ENCODE measurements at regions not wholly inside any gene's neighbourhood (a gene's known extent, or its start where the extent isn't known, plus 50 kb on each side); places are given as distances from the start of the nearest gene placed in this dataset.
"Not testable (repeated sequence)": the region's sequence is repeated elsewhere in the genome, so short reads cannot be mapped to it uniquely, and the experiment has no call there.

- no peak for DNase-seq
Observed at GRCh38 chrX:25646156-25646555, 492.0 kb upstream of the MAGEB18 start.

- DNase-seq, result no peak
Observed at GRCh38 chrX:25648790-25649189, 489.4 kb upstream of the MAGEB18 start.

GRCh38 chrX:25650216-25650820 is 487.8 kb upstream of the MAGEB18 start:
- no peak for DNase-seq

DNA sequence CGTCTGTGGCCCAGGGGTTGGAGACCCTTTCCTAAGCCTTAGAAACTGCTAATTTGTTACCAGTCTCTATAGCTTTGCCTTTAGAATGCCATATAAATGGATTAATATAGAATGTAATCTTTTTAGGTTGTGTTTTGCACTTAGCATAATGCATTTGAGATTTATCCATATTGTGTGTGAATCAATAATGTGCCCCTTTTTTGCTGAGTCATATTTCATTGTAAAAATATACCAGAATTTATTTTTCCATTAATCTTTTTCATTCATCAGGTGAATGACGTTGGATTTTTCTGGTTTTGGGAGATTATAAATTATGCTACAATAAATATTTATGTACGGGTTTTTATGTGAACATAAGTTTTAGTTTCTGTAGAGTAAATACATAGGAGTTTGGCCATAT is 478.8 kb upstream of the MAGEB18 start:
- no peak for DNase-seq

DNA sequence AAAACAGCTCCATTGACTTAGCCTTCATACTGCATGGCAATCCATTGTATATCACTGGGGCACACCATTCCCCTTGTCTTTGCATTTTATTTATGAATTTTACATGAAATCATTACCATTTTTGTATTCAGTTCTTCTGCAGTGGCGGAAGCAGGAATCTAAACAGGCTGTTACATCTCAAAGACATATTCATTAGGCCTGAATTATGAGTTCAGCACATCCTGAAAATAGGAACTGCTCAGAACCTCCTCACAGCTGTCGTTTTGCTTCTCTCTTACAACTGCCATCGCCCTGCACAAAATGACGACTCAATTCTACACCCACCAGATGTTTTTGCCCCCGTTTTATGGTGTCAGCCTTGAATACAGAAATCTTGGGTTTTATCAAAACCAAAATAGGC is 474.4 kb upstream of the MAGEB18 start:
- no peak for DNase-seq

DNA sequence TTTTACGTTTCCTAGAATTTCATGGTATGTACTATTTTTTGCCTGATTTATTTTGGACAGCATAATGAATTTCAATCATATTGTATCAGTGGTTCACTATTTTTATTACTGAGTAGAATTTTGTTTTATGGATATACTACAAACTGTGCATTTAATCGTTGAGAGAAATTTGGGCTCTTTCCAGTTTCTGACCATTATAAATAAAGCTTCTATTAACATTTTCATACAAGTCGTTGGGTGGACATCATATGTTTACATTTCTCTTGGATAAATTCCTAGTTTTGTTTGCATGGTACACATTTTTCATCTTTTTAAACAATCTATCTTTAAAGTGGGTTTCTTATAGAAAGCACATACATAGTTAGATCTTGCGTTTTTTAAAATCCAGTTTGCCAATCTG is 472.7 kb upstream of the MAGEB18 start:
- DNase-seq, result no peak

- DNase-seq, result no peak
Observed at GRCh38 chrX:25667681-25668080, 470.5 kb upstream of the MAGEB18 start.

DNA sequence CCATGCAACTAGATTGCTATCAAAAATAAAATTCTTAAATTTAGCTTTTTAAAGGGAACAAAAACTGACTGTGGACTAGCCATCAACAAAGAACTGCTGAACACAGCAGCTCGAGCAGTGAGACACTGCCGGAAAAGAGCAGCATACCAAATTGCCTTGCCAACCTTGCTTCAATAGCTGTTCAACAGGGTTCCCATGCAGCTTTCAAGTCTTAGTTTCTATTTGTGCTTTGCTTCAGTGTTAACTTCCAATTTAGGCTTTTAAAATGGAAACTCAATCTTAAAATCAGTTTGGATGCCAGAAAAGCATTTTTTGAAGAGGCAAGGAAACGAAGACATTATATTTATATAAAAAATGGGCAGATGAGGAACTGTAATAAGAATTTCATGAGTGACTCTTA is 463.4 kb upstream of the MAGEB18 start:
- DNase-seq, result no peak

DNA sequence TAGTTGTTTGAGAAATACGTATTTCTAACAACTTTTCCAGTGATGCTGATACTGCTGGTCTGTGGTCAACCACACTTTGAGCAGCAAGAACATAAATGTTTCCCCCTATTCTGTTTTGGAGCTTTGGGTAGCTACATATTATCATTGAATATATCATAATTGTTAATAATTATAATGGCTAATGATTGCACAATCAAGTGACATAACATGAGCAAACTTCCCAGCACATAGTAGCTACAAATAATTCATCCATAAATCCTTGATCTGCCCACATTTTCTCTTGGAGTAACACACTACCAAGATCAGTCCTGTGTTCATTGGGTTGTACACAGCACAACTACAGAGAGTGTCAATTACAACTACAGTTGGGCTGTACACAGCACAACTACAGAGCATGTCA is 436.3 kb upstream of the MAGEB18 start:
- no peak for DNase-seq

- no peak for DNase-seq
Observed at GRCh38 chrX:25717122-25717521, 421.0 kb upstream of the MAGEB18 start.

DNA sequence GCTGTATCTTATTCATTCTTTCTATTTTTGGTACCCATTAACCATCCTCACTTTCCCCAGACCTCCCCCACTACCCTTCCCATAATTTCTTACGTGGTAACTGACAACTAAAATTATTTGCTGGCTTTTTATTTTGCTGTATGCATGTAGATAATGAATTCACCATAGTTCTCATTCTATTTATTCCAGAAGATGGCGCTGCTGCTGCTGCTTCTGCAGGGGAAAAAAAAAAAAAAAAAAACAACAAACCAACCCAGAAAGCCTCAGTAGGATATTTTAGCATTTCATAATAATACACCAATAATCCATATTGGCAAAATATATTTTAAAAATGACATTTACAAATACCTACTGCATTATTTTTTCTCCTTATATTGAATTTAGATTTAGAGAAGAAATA is 416.6 kb upstream of the MAGEB18 start:
- no peak for DNase-seq

- no peak for DNase-seq
Observed at GRCh38 chrX:25726539-25726938, 411.6 kb upstream of the MAGEB18 start.

- no peak for DNase-seq
Observed at GRCh38 chrX:25733148-25733547, 405.0 kb upstream of the MAGEB18 start.

GRCh38 chrX:25737540-25737939 is 400.6 kb upstream of the MAGEB18 start:
- no peak for DNase-seq

DNA sequence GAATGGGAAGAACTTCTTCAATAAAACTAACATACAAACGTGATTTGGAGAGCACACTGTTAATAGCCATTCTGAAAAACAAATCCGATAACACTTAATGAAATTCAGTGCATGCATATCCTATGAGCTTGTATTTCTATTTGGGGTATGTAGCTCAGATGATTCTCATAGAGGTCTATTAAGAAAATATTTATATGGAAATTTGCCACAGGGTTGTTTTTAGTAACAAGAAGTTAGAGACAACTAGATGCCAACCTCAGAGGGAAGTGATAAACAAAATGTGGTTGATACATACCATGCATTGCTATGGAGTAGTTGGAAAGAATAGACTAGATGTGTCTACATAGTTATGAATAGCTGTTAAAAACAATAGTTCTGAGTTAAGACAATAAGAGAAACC is 395.8 kb upstream of the MAGEB18 start:
- no peak for DNase-seq

GRCh38 chrX:25754399-25754798 is 383.7 kb upstream of the MAGEB18 start:
- no peak for DNase-seq

DNA sequence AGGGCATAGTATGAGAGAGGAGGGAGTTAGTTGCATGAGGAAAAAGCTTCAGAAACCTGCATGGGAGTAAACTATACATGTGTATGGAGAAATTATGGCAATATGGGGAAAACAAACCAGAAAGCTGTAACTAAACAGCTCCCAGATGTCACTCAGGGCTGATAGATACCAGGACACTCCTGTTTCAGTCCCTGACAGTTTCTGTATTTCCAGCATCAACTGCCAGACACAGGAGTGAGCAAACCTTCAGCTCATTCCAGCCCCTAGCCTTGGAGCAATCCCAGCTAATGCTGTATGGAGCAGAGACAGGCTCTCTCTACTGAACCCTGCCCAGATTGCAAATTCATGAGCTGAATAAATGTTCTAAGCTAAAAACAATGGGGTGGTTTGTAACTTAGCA is 382.9 kb upstream of the MAGEB18 start:
- no peak for DNase-seq

- DNase-seq, result no peak
Observed at GRCh38 chrX:25762656-25763055, 375.5 kb upstream of the MAGEB18 start.

- not testable (repeated sequence) for DNase-seq
Observed at GRCh38 chrX:25771853-25772252, 366.3 kb upstream of the MAGEB18 start.

DNA sequence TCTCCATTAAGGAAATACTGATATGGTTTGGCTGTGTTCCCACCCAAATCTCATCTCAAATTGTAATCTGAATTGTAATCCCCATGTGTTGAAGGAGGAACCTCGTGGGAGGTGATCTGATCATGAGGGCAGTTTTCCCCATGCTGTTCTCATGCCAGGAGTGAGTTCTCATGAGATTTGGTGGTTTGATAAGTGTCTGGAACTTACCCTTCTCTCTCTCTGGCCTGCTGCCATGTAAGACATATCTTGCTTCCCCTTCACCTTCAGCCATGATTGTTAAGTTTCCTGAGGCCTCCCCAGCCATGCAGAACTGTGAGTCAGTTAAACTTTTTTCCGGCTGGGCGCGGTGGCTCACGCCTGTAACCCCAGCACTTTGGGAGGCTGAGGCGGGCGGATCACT is 340.3 kb upstream of the MAGEB18 start:
- not testable (repeated sequence) for DNase-seq

DNA sequence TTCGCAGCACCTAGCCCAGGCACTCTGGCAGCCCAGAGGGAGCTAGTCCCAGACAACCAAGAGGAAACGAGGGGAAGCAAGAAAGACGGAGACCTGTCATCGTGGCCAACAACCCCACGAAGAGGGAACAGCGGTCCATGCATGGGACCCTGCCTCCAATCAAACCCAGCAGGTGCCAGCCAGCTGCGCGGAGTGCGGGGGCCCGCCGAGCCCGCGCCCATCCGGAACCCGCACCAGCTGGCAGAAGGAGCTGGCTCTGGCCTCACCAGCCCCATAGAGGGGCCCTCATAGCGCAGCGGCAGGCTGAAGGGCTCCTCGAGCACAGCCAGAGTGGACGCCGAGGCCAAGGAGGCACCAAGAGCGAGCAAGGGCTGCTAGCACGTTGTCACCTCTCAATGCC is 332.4 kb upstream of the MAGEB18 start:
- no peak for DNase-seq

GRCh38 chrX:25807022-25807421 is 331.1 kb upstream of the MAGEB18 start:
- no peak for DNase-seq

DNA sequence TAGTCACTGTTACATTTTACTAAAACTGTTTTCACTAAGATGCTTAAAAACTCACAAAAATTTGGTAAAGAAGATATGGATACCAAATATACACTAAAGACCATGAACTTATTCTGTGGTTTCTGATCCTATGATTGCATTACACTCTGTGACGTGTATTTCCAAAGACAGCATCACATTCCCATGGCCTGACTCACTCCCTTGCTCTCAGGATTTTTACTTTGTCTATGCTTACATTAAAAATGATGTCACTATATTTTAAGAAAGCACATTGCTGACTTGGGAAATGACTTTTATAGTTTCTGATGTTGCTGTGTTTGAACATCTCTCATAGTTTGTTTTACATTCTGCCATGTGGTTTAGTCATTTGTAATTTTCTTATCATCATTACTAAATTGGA is 327.9 kb upstream of the MAGEB18 start:
- no peak for DNase-seq

DNA sequence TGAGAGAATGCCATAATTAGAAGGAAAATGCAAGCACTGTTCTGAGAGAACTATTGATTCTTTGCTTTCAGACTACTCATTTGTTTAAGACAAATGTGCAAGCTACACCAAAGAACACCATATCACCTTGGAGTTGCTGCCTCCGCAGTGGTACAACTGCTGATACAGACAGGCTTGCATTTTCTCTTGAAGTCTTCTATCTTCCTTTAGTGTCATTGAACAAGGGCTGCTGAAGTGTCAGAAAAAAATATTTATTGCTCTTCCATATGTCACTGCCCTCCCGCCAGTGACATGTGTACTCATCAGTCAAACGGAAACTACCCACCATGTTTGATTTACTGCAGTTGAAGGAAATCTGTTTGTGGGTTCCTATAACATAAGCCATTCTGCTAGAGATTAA is 318.3 kb upstream of the MAGEB18 start:
- no peak for DNase-seq

GRCh38 chrX:25851141-25851540 is 287.0 kb upstream of the MAGEB18 start:
- no peak for DNase-seq

DNA sequence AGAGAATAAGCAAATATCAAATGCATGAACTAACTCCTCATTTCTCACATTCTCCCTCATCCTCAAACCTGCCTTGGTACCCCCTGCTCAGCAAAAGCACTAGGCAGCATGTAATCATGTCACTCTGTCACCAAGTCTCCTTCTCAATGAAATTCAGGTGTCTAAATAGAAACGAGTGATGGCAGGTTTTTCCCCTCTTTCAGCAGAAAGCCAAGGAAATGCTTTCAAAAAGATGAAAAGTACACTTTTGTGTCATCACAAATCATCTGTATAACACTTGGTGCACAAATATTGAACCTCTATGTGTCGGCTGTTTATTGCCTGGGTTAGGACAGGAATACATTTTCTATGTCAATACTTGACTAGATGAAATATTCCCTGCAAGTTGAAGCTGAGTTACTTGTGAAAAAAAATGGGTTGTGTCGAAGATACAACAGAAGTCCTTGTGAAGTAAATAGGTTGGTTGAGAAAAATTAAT is 285.1 kb upstream of the MAGEB18 start:
- no peak for DNase-seq
